A549 (cell line): ENCODE measurements at regions not wholly inside any gene's neighbourhood (a gene's known extent, or its start where the extent isn't known, plus 50 kb on each side); places are given as distances from the start of the nearest gene placed in this dataset.

Experiments used
- ATAC-seq, 2 experiments: fragments of 200-7000 bp in 1 of 2; fragments of >200 bp in 1 of 2; cut with Nextera tagmentation in 1 of 2; cut with Tn5 transposase in 1 of 2; 3 replicates each; pipeline versions ENCODE4 v1.8.0 to v1.9.1; 2018 to 2020; ENCODE audit warnings: mild to moderate bottlenecking in 1 of 2, moderate library complexity in 1 of 2
- CTCF ChIA-PET: fragments of 300-600 bp; sonication (Branson Sonifier 250); formaldehyde crosslinking; extraction: SDS; loops from one replicate; lab custom pipeline; 2021; ENCODE audit warnings: antibody characterized with exemption, inconsistent platforms; lab: Yijun Ruan, JAX
- POLR2A ChIA-PET: fragments of 350-600 bp; formaldehyde crosslinking; extraction: SDS; loops from one replicate; lab custom pipeline; 2021; ENCODE audit warnings: antibody characterized with exemption, inconsistent platforms; lab: Yijun Ruan, JAX
- DNase-seq, 2 experiments: peaks; one replicate each; pipeline versions ENCODE4 v3.0.0 to v3.0.0-alpha.2; 2011 to 2016; ENCODE audit warnings: low read depth in 1 of 2, low spot score in 1 of 2
- FAIRE-seq: peaks from 2 replicates; lab custom pipeline; 2011; peaks lifted over from hg19 to GRCh38; lab: Jason Lieb, UNC
- H3K27ac ChIP-seq, 2 experiments: fragments of >200 bp; sonication (Bioruptor Twin); formaldehyde crosslinking; 3 replicates each; pipeline ENCODE4 v1.5.1; 2016 to 2017
- H3K4me1 ChIP-seq: fragments of >200 bp; sonication (Bioruptor Twin); formaldehyde crosslinking; 3 replicates; pipeline ENCODE4 v1.6.1; 2016
- H3K4me2 ChIP-seq: fragments of >200 bp; sonication (Bioruptor Twin); formaldehyde crosslinking; 3 replicates; pipeline ENCODE4 v1.6.1; 2016
- H3K4me3 ChIP-seq: fragments of >200 bp; sonication (Bioruptor Twin); formaldehyde crosslinking; 3 replicates; pipeline ENCODE4 v1.5.1; 2016
- H3K9me3 ChIP-seq: fragments of >200 bp; sonication (Bioruptor Twin); formaldehyde crosslinking; 3 replicates; pipeline ENCODE4 v1.6.1; 2016
- CBX2 ChIP-seq: fragments of 200-600 bp; sonication (generic); IDR thresholded peaks from 2 replicates; pipeline ENCODE4 v1.6.1; 2016; ENCODE audit warnings: low read depth, mild to moderate bottlenecking, borderline replicate concordance
- CEBPB ChIP-seq, 2 experiments: fragments of >200 bp in 1 of 2; sonication (Bioruptor Twin) in 1 of 2; formaldehyde crosslinking in 1 of 2; IDR thresholded peaks; 2 replicates each; pipeline ENCODE4 v1.6.1; 2012 to 2016
- EHF ChIP-seq: fragments of 250-450 bp; sonication (Bioruptor Pico); IDR thresholded peaks from 2 replicates; pipeline ENCODE4 v1.5.0; 2020; ENCODE audit warnings: mild to moderate bottlenecking
- EHMT2 ChIP-seq: fragments of 200-600 bp; sonication (generic); IDR thresholded peaks from 2 replicates; pipeline ENCODE4 v1.6.1; 2016; ENCODE audit warnings: antibody characterized with exemption, low read depth, mild to moderate bottlenecking, moderate library complexity
- EP300 ChIP-seq, 2 experiments: fragments of >200 bp; sonication (Bioruptor Twin); formaldehyde crosslinking; IDR thresholded peaks; 2 replicates in 1 of 2; 3 replicates in 1 of 2; pipeline ENCODE4 v1.6.1; 2016 to 2017
- FOXS1 ChIP-seq: fragments of 250-450 bp; sonication (Bioruptor Pico); IDR thresholded peaks from 2 replicates; pipeline ENCODE4 v1.5.0; 2020; ENCODE audit warnings: mild to moderate bottlenecking, moderate library complexity
- HDAC2 ChIP-seq: fragments of 200-600 bp; sonication (generic); IDR thresholded peaks from 2 replicates; pipeline ENCODE4 v1.6.1; 2016
- HOXB13 ChIP-seq: fragments of 250-450 bp; sonication (Bioruptor Pico); IDR thresholded peaks from 2 replicates; pipeline ENCODE4 v1.5.0; 2020; ENCODE audit warnings: low read depth, mild to moderate bottlenecking, moderate library complexity
- HOXB5 ChIP-seq: fragments of 250-450 bp; sonication (Bioruptor Pico); IDR thresholded peaks from 2 replicates; pipeline ENCODE4 v1.5.0; 2020; ENCODE audit warnings: mild to moderate bottlenecking, moderate library complexity
- JUN ChIP-seq, 2 experiments: fragments of >200 bp; sonication (Bioruptor Twin); formaldehyde crosslinking; IDR thresholded peaks; 2 replicates in 1 of 2; 3 replicates in 1 of 2; pipeline ENCODE4 v1.6.1; 2016 to 2017
- JUNB ChIP-seq: fragments of >200 bp; sonication (Bioruptor Twin); formaldehyde crosslinking; IDR thresholded peaks from 2 replicates; pipeline ENCODE4 v1.6.1; 2016
- KDM1A ChIP-seq: fragments of 200-600 bp; sonication (generic); IDR thresholded peaks from 2 replicates; pipeline ENCODE4 v1.6.1; 2016; ENCODE audit warnings: low read depth, mild to moderate bottlenecking
- MAFK ChIP-seq: fragments of 450-650 bp; IDR thresholded peaks from 2 replicates; pipeline ENCODE4 v1.6.1; 2014; ENCODE audit not compliant: partially characterized antibody
- PHF8 ChIP-seq: fragments of 200-600 bp; sonication (generic); IDR thresholded peaks from 2 replicates; pipeline ENCODE4 v1.6.1; 2016; ENCODE audit warnings: low read depth, mild to moderate bottlenecking, antibody characterized with exemption, moderate library complexity, borderline replicate concordance
- POLR2AphosphoS2 ChIP-seq: conservative IDR thresholded peaks from 2 replicates; pipeline ENCODE4 v1.6.1; 2012; ENCODE audit warnings: low read length, improper control_type of control experiment, inconsistent platforms
- RARB ChIP-seq: fragments of 250-450 bp; sonication (Bioruptor Pico); IDR thresholded peaks from 2 replicates; pipeline ENCODE4 v1.8.0; 2021; ENCODE audit warnings: mild to moderate bottlenecking, moderate library complexity
- SMC3 ChIP-seq: fragments of >200 bp; sonication (Bioruptor Twin); formaldehyde crosslinking; IDR thresholded peaks from 3 replicates; pipeline ENCODE4 v1.6.1; 2018; ENCODE audit warnings: inconsistent platforms
- SREBF2 ChIP-seq: fragments of 450-650 bp; IDR thresholded peaks from 2 replicates; pipeline ENCODE4 v1.6.1; 2014; ENCODE audit warnings: mild to moderate bottlenecking, moderate library complexity
- TFCP2L1 ChIP-seq: fragments of 250-450 bp; sonication (Bioruptor Pico); IDR thresholded peaks from 2 replicates; pipeline ENCODE4 v1.5.0; 2021; ENCODE audit warnings: mild to moderate bottlenecking
- ZC3H11A ChIP-seq: fragments of 450-650 bp; IDR thresholded peaks from 2 replicates; pipeline ENCODE4 v1.6.1; 2014; ENCODE audit warnings: antibody characterized with exemption, mild to moderate bottlenecking
- WGBS: methylation state at CpG from one replicate; pipeline ENCODE4 v1.1.6; 2017; ENCODE audit errors: missing lambda C conversion rate; 5-methylcytosine and 5-hydroxymethylcytosine counted together
- TF ChIP-seq, protein P1 (sequence below): fragments of 250-450 bp; sonication (Bioruptor Pico); IDR thresholded peaks from 2 replicates; pipeline ENCODE4 v1.5.0; 2021; ENCODE audit warnings: mild to moderate bottlenecking, moderate library complexity, borderline replicate concordance
- TF ChIP-seq, protein P2 (sequence below): IDR thresholded peaks from 2 replicates; pipeline ENCODE4 v1.6.1; 2012
- TF ChIP-seq, protein P3 (sequence below): IDR thresholded peaks from 2 replicates; pipeline ENCODE4 v1.6.1; 2012; ENCODE audit warnings: low read depth, borderline replicate concordance
- TF ChIP-seq, protein P4 (sequence below): fragments of >200 bp; sonication (Bioruptor Twin); formaldehyde crosslinking; IDR thresholded peaks from 3 replicates; pipeline ENCODE4 v1.6.1; 2016

DNA sequence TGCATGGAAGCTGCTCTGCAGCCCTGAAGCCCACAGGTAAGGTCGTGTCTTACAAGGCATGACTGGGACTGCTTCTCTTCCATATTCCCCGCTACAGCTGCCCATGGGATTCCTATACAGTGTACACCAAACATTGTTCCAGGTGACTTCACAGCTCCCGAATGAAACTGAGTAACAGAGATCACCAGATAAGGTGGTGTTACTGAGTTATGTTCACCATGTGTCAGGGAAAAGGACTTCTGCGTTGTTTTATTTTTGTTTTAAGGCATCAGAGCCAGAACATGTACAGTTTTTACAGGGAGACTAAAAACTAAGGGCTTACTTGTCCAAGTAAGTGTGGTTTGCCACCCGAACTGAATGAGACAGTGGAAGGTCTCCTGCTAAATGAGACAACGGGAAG is 138.3 kb downstream of the CD83 start:
- no peak for ATAC-seq
- POLR2A ChIA-PET = no interaction called here
- H3K4me2 ChIP-seq = no peak overlapping the region
- DNase-seq = no peak
- CTCF ChIA-PET = interaction anchor here (0.8 kb wide), 1 partner anchor 11 kb away, joined by 5 read pairs; no protein-coding TSS in a partner anchor
- WGBS = 73% methylated on average over 5 of the region's 6 CpGs
- no peak overlapping the region for H3K4me3 ChIP-seq
- no peaks in the 10 kb centered on the region for H3K4me1 ChIP-seq
- no peak overlapping the region for H3K27ac ChIP-seq
- TF ChIP-seq EP300 (IDR thresholded peaks at IDR 0.05) (no peak), CBX2 (no peak), HDAC2 (no peak), SMC3 (no peak)
- TF ChIP-seq, protein P1, sequence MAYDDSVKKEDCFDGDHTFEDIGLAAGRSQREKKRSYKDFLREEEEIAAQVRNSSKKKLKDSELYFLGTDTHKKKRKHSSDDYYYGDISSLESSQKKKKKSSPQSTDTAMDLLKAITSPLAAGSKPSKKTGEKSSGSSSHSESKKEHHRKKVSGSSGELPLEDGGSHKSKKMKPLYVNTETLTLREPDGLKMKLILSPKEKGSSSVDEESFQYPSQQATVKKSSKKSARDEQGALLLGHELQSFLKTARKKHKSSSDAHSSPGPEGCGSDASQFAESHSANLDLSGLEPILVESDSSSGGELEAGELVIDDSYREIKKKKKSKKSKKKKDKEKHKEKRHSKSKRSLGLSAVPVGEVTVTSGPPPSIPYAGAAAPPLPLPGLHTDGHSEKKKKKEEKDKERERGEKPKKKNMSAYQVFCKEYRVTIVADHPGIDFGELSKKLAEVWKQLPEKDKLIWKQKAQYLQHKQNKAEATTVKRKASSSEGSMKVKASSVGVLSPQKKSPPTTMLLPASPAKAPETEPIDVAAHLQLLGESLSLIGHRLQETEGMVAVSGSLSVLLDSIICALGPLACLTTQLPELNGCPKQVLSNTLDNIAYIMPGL (CRISPR knock-in tag) = no peak
- H3K9me3 ChIP-seq = no peaks in the 10 kb centered on the region; the same call in 2 of the 3 replicates
- FAIRE-seq = no peak

DNA sequence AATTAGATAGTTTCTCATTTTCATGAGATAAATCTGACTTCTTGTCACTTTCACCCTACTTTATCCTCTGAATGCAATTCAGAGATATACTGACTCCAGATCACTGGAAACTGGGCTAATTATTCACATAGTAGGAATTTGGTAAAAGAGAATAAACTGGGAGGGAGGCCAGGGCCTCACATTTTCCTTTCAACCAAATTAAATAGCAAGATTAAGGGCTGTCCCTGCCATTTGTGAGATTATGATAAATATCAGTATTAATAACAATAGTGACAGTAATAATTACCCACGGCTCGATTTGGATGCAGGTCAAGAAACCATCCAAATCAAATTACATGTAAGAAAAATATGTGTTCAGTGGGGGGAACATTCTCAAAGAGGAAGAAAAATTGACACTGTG is 140.5 kb downstream of the CD83 start:
- no peak for FAIRE-seq
- Histone ChIP-seq H3K9me3 (peaks cover under 1% of the 10 kb centered on the region; the same call in 2 of the 3 replicates), H3K4me3 (no peak overlapping the region), H3K27ac (no peak overlapping the region), H3K4me1 (no peaks in the 10 kb centered on the region)
- 36% methylated on average over 2 of the region's 2 CpGs for WGBS
- ATAC-seq = no peak
- ChIA-PET POLR2A (no interaction called here), CTCF (no interaction called here)
- DNase-seq = no peak
- TF ChIP-seq JUNB = no peak
- no peak for TF ChIP-seq PHF8
- TF ChIP-seq HOXB13 = no peak
- TF ChIP-seq FOXS1 (CRISPR knock-in tag) = no peak
- TF ChIP-seq, all 56 proteins: peak for 0
- H3K4me2 ChIP-seq = no peak overlapping the region

DNA sequence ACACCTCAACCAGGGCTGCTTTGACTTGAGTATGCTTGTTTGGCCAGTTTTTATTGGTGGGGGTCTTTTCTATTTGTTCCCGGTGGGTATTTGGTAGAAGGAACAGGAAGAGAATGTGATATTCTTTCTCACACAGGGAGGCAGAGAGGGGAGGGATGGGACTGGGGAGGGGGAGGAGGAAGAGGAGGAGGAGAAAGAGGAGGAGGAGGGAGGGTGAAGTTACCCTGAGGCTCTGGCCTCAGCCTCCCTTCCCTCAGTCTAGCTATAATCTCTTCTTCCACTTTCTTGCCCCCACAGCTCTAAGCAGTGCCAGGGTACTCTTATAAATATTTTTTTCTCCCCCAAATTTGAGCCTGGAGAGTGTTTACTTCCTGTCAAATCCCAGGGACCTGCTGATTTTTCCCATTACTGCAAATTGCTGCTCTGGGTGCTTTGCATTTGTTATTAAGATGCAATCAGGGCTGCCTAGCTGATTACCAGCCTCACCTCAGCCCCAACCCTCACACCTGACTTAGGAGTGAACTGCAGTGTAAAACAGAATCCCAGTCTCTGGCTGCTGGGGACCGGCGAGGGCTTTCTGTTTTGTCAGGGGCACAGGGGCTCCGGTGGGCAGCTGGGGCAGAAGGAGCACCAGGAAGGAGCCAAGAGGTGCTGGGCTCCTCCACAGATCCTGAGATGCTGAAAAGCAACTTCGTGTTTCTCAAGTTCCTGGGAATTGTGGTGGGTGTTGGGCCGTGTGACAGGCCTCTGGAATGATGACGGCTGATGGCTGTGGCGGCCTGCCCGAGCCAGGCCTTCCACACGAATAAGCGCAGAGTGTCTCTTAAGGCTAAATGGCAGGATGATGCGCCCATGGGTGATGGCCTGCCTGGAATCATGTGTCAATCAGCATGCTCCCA is 141.4 kb downstream of the CD83 start:
- POLR2A ChIA-PET = no interaction called here
- no peak for TF ChIP-seq ZC3H11A
- TF ChIP-seq, protein P2, sequence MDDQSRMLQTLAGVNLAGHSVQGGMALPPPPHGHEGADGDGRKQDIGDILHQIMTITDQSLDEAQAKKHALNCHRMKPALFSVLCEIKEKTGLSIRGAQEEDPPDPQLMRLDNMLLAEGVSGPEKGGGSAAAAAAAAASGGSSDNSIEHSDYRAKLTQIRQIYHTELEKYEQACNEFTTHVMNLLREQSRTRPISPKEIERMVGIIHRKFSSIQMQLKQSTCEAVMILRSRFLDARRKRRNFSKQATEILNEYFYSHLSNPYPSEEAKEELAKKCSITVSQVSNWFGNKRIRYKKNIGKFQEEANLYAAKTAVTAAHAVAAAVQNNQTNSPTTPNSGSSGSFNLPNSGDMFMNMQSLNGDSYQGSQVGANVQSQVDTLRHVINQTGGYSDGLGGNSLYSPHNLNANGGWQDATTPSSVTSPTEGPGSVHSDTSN = no peak
- TF ChIP-seq, protein P1 (CRISPR knock-in tag) = no peak
- no peak for TF ChIP-seq HDAC2
- no peak for TF ChIP-seq CEBPB (IDR thresholded peaks at IDR 0.05)
- TF ChIP-seq, protein P3, sequence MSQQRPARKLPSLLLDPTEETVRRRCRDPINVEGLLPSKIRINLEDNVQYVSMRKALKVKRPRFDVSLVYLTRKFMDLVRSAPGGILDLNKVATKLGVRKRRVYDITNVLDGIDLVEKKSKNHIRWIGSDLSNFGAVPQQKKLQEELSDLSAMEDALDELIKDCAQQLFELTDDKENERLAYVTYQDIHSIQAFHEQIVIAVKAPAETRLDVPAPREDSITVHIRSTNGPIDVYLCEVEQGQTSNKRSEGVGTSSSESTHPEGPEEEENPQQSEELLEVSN = no peak
- no peak for TF ChIP-seq SREBF2
- TF ChIP-seq MAFK = no peak
- no peak for TF ChIP-seq KDM1A
- no peak for TF ChIP-seq RARB
- no peak for TF ChIP-seq FOXS1 (CRISPR knock-in tag)
- no peak for TF ChIP-seq POLR2AphosphoS2
- no peak for TF ChIP-seq EHMT2
- no peak for TF ChIP-seq EHF (CRISPR knock-in tag)
- TF ChIP-seq, protein P4, sequence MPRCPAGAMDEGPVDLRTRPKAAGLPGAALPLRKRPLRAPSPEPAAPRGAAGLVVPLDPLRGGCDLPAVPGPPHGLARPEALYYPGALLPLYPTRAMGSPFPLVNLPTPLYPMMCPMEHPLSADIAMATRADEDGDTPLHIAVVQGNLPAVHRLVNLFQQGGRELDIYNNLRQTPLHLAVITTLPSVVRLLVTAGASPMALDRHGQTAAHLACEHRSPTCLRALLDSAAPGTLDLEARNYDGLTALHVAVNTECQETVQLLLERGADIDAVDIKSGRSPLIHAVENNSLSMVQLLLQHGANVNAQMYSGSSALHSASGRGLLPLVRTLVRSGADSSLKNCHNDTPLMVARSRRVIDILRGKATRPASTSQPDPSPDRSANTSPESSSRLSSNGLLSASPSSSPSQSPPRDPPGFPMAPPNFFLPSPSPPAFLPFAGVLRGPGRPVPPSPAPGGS = no peak
- no peak for TF ChIP-seq TFCP2L1
- no peak for TF ChIP-seq HOXB13
- no peak for TF ChIP-seq JUN (IDR thresholded peaks at IDR 0.05)
- TF ChIP-seq HOXB5 (CRISPR knock-in tag) = no peak

More for the DNA sequence above, 141.4 kb downstream of the CD83 start:
- CTCF ChIA-PET = no interaction called here
- Histone ChIP-seq H3K9me3 (peaks cover 7% of the 10 kb centered on the region), H3K4me1 (no peaks in the 10 kb centered on the region), H3K4me2 (no peak overlapping the region), H3K4me3 (no peak overlapping the region), H3K27ac (no peak overlapping the region)
- FAIRE-seq (no peak), ATAC-seq (no peak), DNase-seq (no peak)
- WGBS = 78% methylated on average over 8 of the region's 12 CpGs
